GM18508 (cell line): ENCODE measurements at regions not wholly inside any gene's neighbourhood (a gene's known extent, or its start where the extent isn't known, plus 50 kb on each side); places are given as distances from the start of the nearest gene placed in this dataset.

ENCODE experiments used
- ATAC-seq: cut with Tn5 transposase; IDR thresholded peaks from one replicate; pipeline ENCODE4 v1.9.1; 2021; ENCODE audit warnings: moderate number of reproducible peaks; ENCODE audit not compliant: insufficient read depth, unreplicated experiment

DNA sequence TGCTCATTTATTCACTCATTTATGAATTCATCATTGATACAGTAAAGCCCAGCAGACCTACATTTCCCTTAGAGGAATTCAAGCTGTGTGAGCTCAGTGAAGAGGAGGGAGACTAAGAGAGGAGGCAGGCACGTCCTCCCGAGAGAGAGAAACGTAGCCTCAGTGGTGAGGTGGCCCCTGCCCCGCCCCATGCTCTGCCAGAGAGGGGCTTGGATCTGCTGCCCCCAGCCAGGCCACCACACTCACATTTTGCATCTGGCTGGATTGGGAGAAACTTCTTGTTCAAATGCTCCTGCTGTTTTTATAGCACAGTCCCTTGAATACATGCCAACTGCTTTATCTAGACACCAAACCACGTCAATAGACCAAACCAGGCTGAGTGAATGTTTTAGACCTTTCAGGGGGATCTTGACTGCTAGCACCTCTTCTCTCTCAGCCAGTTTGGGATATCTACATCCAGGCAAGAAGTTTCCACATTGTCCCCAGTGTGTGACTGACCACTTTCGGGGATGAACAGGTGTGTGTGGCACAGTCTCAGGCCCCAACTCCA is 67.7 kb upstream of the AJAP1 start:
- ATAC-seq = no peak

DNA sequence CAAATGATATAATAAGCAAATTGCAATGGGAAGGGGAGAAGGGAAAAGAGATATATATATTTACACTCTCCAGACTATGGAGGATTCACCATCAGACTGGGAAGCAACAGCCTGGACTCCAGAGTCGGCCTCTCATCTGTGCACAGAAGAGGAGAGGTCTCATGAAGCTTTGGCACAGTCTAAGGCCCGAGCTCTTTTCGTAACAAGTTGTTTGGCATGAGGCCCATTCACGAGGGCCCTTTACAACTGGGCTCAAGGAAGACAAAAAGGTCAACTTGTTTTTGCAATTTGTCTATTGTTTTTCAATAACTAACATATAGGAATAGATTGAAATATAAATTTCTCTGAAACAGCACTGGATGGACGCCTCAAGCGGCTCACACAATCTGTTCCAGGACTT is 66.7 kb upstream of the AJAP1 start:
- ATAC-seq = no peak

- no peak for ATAC-seq
These were observed 63.7 kb upstream of the AJAP1 start for GRCh38 chr1:4590756-4591155.

- ATAC-seq = no peak
These were observed 62.5 kb upstream of the AJAP1 start for GRCh38 chr1:4591926-4592325.

GRCh38 chr1:4593106-4593505 is 61.3 kb upstream of the AJAP1 start:
- ATAC-seq = no peak

- ATAC-seq = no peak
These were observed 60.0 kb upstream of the AJAP1 start for GRCh38 chr1:4594286-4594991.

DNA sequence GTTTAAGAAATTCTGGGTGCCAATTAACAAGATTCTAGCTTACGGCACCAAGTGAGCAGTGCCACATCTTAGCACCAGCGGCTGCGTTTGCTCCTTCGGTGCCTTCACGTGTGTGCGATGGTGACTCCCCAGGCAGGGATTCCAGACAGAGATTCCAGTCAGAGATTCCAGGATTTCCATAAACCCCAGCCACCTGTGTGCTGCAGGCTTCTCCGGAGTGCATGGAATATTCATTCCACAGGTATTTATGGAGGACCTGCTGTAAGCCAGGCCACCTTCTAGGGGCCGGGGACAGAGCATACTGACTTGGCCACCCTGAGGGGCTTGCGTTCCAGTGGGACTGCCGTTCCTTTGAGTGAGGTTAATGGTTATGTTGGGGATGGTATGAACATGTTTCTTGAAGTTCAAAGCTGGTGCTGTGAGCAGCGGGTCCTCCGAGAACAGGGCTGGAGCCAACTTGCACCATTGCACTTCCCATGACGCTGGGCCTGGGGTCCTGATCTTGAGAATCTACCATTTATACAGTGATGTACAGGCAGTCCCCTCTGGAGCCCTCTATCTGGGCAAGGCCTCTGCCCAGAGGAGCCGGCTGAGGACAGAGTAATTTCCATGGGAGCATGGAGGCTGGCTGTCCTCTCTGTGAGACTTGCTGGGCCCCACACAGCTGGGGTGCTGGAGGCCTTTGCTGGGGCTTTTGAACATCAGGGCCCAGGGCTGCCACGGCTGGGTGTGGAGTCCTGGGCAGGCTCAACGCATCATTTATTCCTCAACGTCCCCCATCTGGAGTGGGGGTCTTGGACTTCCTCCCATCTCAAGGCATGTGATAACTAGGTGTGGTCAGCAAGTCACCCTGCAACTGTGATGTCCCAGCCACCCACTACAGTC is 58.8 kb upstream of the AJAP1 start:
- no peak for ATAC-seq

DNA sequence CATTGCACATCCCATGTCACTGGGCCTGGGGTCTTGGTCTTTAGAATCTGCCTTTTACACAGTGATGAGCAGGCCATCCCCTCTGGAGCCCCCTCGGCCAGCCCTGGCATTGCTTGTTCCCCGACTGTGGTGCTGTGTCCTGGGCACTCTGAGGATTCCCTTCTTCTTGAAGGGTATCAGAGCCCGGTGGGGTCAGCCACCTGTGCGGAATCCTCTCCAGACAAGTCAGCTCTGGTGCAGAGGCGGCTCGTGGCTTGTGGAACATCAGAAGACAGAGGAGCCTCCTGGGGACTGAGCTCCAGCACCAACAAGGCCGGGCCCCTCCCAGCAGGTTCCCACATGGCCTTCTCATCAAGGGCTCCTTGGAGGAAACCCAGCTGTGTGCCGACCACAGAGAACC is 57.9 kb upstream of the AJAP1 start:
- ATAC-seq = no peak

GRCh38 chr1:4597020-4597419 is 57.4 kb upstream of the AJAP1 start:
- ATAC-seq = no peak

DNA sequence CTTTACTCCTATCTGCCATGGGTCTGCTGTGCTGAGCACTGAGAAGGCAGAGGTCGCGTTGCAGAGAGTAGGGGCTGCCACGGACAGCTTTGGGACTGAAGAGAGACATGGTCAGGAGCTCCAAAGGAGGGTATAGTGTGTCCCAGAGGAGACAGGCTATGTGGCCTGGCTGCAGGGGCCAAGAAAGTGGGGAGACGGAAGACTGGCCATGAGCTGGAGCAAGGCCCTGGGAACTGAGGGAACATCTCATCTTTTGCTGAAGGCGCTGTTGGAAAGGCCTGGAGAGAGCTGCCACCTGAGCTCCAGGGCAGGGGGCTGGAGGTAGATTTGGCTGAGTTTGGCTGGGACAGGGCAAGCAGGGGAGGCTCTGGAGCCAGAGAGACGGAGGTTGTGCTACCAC is 55.8 kb upstream of the AJAP1 start:
- no peak for ATAC-seq

- ATAC-seq = no peak
These were observed 54.9 kb upstream of the AJAP1 start for GRCh38 chr1:4599521-4599920.

DNA sequence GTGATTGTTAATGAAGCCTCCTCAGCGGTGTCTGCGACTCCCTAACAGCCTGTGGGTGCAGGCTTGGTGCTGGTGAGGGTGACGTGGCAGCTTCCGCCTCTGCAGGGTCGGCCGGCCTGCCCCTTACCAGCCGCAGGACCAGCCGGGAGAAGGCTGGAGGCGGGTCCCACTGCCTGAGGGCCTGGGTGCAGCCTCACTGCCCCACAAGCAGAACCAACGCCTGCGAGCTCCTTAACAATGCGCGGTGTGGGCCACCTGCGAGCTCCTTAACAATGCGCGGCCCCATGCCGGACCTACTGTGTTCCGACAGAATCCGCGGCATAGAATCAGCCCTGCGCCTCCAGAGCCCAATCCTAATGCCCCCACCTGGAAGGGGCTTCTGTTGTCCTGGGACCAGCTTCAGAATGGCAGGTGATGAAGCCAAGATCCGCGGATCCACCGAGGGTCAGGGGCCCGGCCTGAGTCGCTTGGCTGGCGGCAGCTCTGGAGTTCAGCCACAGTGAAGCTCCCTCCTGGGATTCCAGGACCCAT is 54.4 kb upstream of the AJAP1 start:
- ATAC-seq = no peak

DNA sequence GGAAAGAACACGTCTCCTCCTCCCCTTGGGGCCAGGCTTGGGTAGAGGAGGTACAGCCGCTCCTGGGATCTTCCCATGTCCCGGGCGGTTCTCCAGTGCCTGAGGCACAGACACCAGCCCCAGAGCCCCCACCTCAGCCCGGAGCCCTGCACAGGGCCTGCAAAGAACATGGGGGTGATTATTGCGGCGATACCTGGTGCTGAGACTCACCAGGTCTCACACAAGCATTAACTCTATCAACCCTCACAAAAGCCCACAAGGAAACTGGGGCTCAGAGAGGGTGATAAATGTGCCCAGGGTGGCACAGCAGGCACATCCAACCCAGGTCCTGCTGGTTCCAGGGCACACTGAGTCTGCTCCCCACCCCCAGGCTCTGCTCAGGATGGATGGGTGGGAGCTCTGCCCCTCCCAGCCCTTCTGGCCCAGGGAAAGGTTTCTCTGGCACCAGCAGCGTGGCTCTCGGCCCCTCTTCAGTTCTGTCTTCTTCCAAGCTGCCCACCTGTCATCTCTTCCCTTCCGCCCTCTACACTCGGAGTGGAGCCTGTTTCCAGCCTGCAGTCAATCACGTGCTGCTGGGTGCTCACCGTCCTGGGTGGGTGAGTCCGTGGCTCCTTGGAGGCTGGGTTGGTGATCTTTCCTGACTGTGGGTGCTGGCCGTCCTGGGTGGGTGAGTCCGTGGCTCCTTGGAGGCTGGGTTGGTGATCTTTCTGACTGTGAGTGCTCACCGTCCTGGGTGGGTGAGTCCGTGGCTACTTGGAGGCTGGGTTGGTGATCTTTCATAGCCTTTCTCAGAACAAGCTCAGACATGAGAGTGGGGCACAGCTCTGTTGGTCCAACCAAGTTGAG is 53.6 kb upstream of the AJAP1 start:
- ATAC-seq = no peak

GRCh38 chr1:4601941-4602340 is 52.5 kb upstream of the AJAP1 start:
- no peak for ATAC-seq

DNA sequence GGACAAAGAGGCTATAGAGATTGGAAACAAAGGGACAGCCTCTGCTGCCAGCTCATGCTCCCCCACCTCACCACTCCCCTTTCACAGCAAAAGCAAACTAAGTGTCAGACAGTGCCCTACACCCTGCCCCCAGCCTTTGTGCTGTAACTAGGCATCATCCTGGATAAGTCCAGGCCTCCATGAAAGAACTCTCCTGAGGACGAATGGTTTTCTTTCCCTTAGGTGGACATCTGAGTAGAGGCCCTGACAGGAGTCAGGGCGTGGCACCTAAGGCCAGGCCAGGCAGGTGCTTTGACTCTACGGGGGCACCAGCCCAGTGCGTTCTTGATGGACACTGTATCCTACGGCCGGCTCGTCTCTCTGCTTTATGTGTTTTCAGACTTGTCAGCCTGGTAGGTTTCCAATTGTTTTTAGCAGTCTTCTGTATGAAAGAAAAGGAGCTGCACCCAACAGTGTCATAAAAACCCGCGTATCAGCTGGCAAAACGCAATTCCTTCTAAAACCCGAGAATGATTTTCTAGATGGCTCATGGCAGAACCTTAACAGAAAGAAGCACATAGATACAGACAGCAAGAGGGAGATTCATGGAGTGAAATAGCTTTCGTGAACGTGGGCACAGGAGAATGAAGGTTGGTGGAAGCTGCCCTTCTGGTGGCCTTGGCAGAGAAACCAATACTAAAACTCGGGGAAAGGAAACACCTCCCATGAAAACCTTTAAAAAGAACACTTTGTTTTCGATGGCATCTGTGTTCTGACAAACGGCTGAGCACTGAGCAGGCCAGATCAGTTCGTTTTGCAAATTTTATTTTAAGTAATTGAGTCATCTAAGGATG is 51.7 kb upstream of the AJAP1 start:
- no peak for ATAC-seq

DNA sequence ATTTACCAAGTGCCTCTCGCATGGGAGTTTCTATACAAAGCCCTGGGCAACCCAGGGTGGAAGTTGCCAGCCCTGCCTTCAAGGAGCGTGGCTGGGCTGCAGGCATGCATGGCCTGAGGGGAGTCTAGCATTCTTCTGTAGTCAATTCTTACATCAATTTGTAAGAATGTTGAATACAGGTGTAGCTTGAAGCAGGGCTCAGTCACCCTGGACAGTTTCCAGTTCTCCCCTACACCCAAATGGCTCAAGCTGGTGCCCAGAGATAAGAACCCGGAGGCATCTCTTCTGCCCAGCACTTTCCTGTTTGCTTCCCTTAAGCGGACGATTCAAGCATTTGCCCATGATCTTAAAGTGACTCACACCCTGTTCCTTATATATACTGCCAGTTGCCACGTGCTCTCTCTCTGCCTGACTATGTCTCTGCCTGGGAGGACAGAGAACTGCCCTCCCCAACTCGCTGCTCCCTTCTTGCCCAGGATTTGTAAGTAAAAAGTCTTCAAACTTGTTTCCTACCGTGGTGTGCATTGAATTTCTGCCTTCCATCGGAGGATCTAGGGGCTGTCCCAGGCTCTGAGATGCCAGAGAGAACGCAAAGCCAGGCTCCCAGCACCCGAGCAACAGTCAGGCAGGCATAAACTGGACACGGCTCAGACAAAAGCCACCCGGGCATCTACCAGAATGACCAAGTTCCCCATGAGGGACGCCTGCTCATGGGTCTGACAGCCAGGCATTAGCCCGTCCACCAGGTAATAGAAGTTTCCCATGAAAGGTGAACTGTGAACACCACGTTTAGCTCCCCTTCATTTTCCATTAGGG is 50.9 kb upstream of the AJAP1 start:
- no peak for ATAC-seq
